Stimulated activated CD4-positive, alpha-beta T cell treated with anti-CD3 and anti-CD28 coated beads, TNF-alpha, amount 100 ng/mL, for 4 hours (primary cell): ENCODE measurements at regions not wholly inside any gene's neighbourhood (a gene's known extent, or its start where the extent isn't known, plus 50 kb on each side); places are given as distances from the start of the nearest gene placed in this dataset.

Experiments used
- DNase-seq, 3 experiments: peaks; one replicate each; pipeline ENCODE4 v3.0.0-alpha.2; 2020; ENCODE audit warnings: low read depth in 3 of 3

DNA sequence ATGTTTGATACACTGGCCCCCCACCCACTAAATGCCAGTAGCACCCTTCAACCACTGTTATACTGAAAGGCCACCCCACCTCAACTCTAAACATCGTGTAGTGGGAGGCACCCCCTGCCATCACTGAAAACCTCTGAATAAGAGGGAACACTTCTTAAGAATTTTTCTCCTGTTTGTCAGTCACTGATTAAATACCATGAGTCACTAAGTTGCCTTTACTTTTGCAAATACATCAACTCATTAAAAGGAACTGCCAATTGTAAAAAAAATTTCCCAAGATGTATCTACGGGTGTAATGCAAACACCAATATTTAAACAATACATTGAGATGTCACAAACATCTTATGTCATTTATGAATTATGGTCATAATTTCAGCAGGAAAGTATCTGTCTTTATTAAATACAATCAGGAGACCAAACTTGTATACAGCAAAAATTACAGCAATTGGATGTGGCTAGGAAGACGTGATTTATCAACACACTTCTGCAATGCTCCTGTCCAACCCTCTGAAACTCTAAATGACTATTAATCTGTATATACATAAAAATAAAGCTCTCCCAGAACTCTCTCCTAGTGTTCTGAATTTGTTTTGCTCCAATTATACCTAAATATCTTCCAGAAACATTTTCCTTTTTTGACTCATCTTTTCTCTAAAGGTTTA, 144.1 kb upstream of the STK17B start:
- no peak for DNase-seq

DNA sequence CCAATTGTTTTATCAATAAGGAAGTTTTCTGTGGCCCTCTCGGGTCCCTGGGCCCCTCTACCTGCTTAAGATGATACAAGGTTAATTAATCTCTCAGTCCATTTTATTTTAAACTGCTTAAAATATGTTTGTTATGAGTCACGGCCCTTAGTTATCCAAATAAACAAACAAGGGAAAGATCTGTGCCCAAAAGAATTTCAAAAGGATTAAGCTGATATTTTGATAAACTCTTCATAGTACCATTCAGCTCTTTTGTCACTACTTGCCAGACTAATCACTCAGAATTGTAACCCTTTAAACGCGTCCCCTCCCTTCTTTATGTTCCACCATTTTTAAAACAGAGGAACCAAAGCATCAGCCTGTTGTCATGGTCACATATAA, 144.7 kb upstream of the STK17B start:
- DNase-seq, result no peak

GRCh38 chr2:196318517-196319377, 147.4 kb upstream of the STK17B start:
- no peak for DNase-seq

DNA sequence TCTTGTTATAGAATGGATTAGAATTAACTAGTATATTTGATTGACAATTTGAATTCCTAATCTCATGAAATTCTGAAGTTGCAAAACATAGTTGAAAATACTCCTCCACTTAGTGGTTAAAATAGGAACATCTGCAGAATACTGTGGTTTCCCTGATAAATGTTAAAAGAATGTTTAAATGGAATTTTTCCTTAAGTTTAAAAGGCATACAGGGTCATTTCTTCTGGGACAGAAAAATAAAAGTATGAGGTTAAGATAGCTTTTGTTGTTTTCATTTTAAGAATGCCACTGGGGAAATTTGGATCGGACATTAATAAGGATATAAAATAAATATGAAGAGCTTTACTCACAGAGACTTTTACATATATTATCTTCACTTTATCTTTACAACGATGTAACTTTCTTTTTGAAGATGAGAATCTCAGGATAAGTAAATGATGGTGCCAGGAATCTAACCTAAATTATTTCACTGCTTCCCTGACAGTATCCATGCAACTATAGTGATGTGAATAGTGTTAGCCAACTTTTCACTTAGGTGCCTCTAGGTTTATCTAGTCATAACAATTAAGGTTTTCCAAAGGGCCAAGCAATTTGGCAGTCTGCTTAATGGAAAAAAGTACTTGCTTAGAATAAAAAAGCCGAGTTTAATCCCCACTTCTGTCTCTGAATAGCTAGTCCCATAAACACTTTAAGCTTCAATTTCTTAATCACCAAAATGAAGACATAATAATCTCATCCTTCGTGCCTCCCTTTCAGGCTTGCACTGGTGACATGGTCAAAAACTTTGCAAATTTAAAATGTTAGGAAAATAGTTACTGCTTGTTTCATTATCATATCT, 151.8 kb upstream of the STK17B start:
- no peak for DNase-seq

DNA sequence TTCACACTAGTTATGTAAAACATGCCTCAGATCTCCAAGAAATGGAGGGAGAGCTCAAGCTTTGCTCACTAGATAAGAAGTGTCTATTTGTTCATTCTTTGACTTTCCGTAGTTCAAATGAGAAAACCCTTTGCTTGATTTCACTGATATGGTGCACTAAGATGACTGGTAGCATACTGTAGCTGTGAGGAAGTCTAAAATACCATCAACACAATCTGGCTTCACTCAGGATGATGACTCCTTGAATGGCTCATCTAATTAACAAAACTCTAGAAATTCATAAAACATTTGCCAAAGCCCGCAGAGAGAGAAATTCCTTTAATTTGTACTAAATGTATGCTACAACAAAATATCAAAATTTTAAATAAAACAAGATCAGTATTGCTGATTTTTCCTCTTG, 152.8 kb upstream of the STK17B start:
- DNase-seq, result no peak

GRCh38 chr2:196328088-196328680, 156.8 kb upstream of the STK17B start:
- no peak for DNase-seq

DNA sequence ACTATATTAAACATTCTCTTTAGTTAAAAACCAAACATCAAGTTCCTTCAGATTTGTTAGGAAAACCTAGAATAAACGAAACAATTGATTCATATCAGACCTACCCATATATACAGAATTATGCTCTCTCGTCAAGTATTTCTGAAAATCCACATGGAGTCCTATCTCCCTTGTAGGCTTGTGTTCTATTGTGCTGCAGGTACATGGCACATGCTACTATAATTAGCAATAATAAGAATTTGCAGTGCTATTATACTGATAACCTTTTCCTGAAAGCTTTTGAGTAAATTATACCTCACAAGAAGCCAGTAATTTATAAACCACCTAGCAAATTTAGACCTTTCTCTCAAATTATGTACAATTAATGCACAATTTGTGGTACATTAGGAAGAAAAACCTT, 158.6 kb upstream of the STK17B start:
- DNase-seq, result no peak

DNA sequence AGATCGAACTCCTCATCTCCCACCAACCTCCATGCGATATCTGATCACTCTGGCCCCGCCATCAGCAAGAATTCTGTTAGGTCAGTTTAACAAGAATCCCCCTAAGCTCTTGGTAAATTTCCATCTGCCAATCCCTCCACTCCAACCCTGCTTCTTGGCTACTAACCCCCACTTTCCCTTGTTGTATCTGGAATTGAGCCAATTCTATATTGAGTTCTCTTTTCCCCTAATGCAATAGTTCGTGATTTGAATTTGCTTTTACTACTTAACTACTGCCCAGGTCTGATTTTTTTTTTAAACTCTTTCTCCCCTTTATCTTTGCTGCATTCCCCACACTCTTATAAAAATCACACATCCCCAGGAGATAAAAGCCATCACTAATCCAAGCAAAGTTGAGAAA, 159.3 kb upstream of the STK17B start:
- no peak for DNase-seq

DNA sequence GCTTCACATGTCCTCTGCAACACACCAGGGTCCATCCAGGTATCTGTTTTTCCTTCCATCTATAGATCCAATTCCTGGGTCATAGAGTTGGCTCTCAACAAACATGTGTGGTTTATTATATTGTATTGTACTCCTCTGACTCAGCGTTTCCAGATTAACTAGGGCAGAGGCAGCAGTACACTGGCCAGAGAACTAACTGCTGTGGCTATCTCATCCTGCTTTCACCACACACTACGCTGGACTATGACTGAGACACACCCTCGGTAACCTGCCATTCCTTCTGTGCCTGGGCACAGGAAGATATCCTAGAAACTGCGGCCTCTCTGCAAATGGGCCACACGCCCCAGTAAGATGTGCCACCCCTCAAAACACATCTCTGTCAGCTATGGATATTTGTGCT, 159.8 kb upstream of the STK17B start:
- no peak for DNase-seq

GRCh38 chr2:196331851-196332250, 160.5 kb upstream of the STK17B start:
- no peak for DNase-seq

- no peak for DNase-seq
These were observed 162.0 kb upstream of the STK17B start for GRCh38 chr2:196333397-196333796.

GRCh38 chr2:196334710-196335109, 163.3 kb upstream of the STK17B start:
- DNase-seq, result no peak

DNA sequence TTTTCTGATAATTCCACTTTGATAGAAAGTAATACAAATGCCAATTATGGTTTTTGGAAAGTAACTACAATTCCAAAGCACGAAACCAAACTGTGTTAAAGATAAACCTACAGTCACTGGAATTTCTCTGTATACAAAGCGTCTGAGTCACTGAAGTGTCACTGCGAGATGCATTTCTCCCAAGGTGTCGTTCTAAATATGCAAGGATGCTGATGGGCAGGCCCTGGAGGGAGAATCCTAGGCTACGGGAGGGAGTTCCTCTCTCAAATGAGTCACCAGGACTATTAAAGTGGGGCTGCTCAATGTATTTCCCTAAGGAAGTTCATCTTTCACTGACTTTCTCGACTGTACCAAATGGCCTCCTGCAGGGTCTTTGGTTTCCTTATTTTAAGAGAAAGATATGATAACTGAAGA, 163.8 kb upstream of the STK17B start:
- no peak for DNase-seq

- DNase-seq, result no peak
These were observed 164.8 kb upstream of the STK17B start for GRCh38 chr2:196336207-196336606.

DNA sequence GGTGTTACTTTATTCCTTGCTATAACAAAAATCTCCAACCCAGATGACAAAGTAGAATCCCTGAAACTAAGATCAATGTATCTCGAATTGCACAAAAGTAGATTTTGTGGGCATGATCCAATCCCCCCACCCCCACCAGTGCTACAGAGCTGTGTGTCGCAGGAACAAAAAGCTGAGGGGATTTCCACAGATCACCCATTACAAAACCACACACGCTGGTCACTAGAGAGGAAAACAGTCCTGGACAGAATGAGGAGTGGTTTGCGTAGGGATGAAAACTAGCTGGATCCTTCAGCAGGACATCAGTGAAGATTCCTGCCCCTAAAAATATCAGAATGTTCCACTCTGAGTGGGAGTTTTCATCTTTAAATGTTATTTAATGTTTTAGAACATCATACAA, 165.3 kb upstream of the STK17B start:
- no peak for DNase-seq

- no peak for DNase-seq
These were observed 166.0 kb upstream of the STK17B start for GRCh38 chr2:196337208-196337953.

DNA sequence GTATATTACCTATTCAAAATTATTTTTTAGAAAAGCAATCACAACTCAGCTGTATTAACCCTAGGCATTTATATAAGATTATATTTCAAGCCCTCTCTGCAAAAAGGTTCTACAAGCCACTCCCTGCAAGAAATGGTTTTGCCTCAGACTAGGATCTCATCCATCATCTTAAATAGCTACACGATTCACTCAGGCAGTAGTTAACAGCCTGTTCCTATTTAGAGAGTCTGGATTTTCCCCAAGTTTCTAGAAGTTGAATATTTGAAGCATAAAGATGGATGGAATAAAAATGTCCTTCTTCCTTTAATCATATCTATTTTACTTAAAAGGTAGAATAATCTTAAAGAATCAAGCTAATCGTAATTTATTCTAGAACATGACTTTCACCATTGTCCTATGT, 167.1 kb upstream of the STK17B start:
- DNase-seq, result no peak

DNA sequence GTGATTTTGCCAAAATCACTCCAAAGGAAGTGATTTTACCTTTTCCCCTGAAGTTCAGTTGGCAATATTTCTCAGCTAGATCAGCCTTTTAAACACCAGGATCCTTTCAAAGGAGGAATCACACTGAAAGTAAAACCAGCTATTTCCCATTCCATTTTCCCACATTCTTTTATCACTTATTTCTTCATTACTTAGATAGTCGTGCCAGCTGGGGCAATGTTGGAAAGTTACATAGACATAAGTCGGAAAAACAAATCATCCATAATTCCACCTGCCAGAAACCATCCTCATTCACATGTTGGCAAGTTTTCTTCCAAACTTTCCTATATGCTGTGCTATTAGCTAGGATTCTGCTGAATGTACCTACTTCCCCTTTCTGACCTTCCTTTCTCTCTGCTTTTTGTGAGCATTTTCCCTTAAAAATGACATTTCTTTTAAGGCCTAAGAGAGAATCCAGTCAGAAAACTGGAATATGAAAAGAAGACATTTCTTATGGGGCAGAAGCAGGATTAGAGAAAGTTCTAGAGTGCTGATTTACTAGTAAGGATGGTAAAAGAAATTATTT, 170.0 kb upstream of the STK17B start:
- DNase-seq, result no peak

- DNase-seq, result no peak
These were observed 173.0 kb upstream of the STK17B start for GRCh38 chr2:196344397-196344796.

GRCh38 chr2:196353717-196354116, 182.3 kb upstream of the STK17B start:
- no peak for DNase-seq

- no peak for DNase-seq
These were observed 182.8 kb upstream of the STK17B start for GRCh38 chr2:196354186-196354585.
